HG03469 (cell line): ENCODE measurements at regions not wholly inside any gene's neighbourhood (a gene's known extent, or its start where the extent isn't known, plus 50 kb on each side); places are given as distances from the start of the nearest gene placed in this dataset.

ENCODE experiments used
- ATAC-seq: cut with Tn5 transposase; IDR thresholded peaks from one replicate; pipeline ENCODE4 v1.9.1; 2021; ENCODE audit warnings: mild to moderate bottlenecking, moderate library complexity, moderate number of reproducible peaks; ENCODE audit not compliant: unreplicated experiment

GRCh38 chr7:18445483-18445882, 50.1 kb upstream of the HDAC9 start:
- no peak for ATAC-seq
